ENCODE measurements at regions not wholly inside any gene's neighbourhood (a gene's known extent, or its start where the extent isn't known, plus 50 kb on each side); places are given as distances from the start of the nearest gene placed in this dataset.

DNA sequence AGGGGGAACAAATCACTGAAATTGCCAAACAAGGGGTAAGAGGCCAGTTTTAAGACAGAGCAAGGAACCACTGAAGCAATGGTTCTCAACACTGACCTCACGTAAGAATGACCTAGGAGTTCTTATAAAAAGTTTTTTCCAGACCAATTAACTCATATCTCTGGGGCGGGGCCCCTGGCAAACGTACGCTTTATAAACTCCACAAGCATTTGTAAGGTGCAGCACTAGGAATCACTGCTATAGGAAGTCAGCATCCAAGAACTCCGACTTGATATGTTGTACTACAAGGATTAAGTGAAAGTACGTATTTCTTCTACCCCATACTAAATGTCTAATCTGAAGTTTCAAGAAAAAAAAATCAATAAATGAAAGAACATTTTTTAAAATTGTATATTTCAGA lies 269.9 kb downstream of the RCHY1 start:
- H3K4me2 ChIP-seq (ENCODE audit: low read depth, low read length, poor library complexity, severe bottlenecking) = no peak overlapping the region
- no peaks in the 10 kb centered on the region for H3K79me2 ChIP-seq (ENCODE audit: low read length)
- H2AFZ ChIP-seq (ENCODE audit: low read length) = no peak overlapping the region
- no peaks in the 10 kb centered on the region for H3K4me1 ChIP-seq (ENCODE audit: low read length)
- no peak for DNase-seq
- no peaks in the 10 kb centered on the region for H3K36me3 ChIP-seq (ENCODE audit: insufficient read depth, low read length)
- no peaks in the 10 kb centered on the region for H3K9me3 ChIP-seq (ENCODE audit: low read length)
- H3K9me2 ChIP-seq (replicated peaks; ENCODE audit: insufficient read depth, low read length) = no peaks in the 10 kb centered on the region
- H4K20me1 ChIP-seq (ENCODE audit: insufficient read depth, low read depth, low read length) = no peaks in the 10 kb centered on the region
- H3K9ac ChIP-seq (ENCODE audit: low read length) = no peak overlapping the region
- H3K4me3 ChIP-seq (ENCODE audit: low read length) = no peak overlapping the region
- no peaks in the 10 kb centered on the region for H3K27me3 ChIP-seq (ENCODE audit: low read length)
- H3K27ac ChIP-seq (ENCODE audit: low read length) = no peak overlapping the region

DNA sequence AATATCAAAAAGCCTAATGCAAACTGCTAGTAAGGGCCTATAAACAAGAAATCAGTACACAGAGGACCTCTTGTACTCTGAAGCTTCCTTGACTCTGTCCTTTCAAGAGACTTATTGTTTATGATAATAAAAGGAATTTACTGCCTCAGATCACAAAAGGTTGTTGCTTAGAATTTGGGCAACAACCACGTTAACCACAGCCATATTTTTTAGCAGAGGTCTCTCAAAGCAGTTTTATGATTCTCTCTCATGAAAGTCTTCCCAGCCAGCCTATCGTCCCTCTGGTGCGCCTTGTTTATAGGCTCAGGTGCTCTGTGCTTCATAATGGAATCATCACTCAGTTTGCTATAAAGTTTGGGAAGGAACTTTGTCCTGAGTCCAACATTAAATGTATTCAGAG lies 270.6 kb downstream of the RCHY1 start:
- H3K4me1 ChIP-seq (ENCODE audit: low read length) = no peaks in the 10 kb centered on the region
- H2AFZ ChIP-seq (ENCODE audit: low read length) = no peak overlapping the region
- H3K9me3 ChIP-seq (ENCODE audit: low read length) = no peaks in the 10 kb centered on the region
- H3K36me3 ChIP-seq (ENCODE audit: insufficient read depth, low read length) = no peaks in the 10 kb centered on the region
- no peaks in the 10 kb centered on the region for H3K27me3 ChIP-seq (ENCODE audit: low read length)
- H3K27ac ChIP-seq (ENCODE audit: low read length) = no peak overlapping the region
- H3K4me3 ChIP-seq (ENCODE audit: low read length) = no peak overlapping the region
- H4K20me1 ChIP-seq (ENCODE audit: insufficient read depth, low read depth, low read length) = no peaks in the 10 kb centered on the region
- H3K4me2 ChIP-seq (ENCODE audit: low read depth, low read length, poor library complexity, severe bottlenecking) = no peak overlapping the region
- no peaks in the 10 kb centered on the region for H3K79me2 ChIP-seq (ENCODE audit: low read length)
- no peak for DNase-seq
- no peaks in the 10 kb centered on the region for H3K9me2 ChIP-seq (replicated peaks; ENCODE audit: insufficient read depth, low read length)
- H3K9ac ChIP-seq (ENCODE audit: low read length) = no peak overlapping the region

DNA sequence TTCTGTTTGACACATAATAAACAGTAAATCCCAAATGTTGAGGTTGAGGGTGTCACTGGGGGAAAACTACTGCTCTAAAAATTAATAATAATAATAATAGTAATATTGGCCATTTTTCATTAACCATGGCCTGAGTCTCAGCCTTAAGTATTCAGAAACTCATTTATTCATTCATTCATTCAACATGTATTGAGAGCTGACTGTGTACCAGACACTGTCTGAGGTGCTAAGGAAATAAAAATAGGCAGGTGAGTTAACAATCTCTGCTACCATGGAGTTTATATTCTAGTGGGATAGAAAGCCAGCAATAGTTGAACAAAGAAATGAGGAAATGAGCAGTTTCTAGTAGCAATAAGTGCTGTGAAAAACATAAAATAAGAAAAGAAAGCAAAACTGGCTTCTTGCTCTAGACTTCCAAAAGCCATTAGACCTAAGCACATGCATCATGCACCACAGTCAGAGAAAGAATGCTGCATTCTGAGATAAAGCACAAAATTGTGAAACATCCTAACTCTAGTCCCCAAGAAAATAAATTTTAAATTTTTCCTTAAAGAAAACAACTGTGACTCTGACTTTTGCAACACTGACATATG lies 278.7 kb downstream of the RCHY1 start:
- Histone ChIP-seq H3K9ac (ENCODE audit: low read length) (no peak overlapping the region), H3K27ac (ENCODE audit: low read length) (no peak overlapping the region), H3K4me2 (ENCODE audit: low read depth, low read length, poor library complexity, severe bottlenecking) (no peak overlapping the region), H3K4me1 (ENCODE audit: low read length) (no peaks in the 10 kb centered on the region), H4K20me1 (ENCODE audit: insufficient read depth, low read depth, low read length) (no peaks in the 10 kb centered on the region), H3K27me3 (ENCODE audit: low read length) (no peaks in the 10 kb centered on the region), H3K36me3 (ENCODE audit: insufficient read depth, low read length) (no peaks in the 10 kb centered on the region), H2AFZ (ENCODE audit: low read length) (no peak overlapping the region), H3K9me3 (ENCODE audit: low read length) (no peaks in the 10 kb centered on the region), H3K9me2 (replicated peaks; ENCODE audit: insufficient read depth, low read length) (no peaks in the 10 kb centered on the region), H3K4me3 (ENCODE audit: low read length) (no peak overlapping the region), H3K79me2 (ENCODE audit: low read length) (no peaks in the 10 kb centered on the region)
- DNase-seq = no peak

DNA sequence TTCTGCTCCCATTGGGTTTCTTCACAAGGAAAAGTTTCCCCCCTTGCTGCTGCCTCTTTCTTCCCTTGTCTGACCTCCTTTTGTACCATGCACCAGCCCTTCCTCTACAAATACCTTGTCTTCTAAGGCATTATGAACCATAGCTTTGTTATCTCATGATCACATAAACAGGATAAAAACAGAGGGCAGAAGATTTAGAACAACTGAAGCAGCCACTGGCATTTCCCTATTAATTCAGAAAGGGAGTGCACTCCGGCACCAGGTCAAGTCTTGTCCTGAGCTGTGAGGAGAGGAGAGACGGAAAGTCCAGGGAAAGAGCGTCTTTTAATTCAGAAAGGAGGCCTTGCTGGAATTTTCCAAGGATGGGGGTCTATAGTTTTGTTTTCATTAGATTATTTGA lies 281.7 kb downstream of the RCHY1 start:
- no peak overlapping the region for H3K27ac ChIP-seq (ENCODE audit: low read length)
- DNase-seq = no peak
- no peaks in the 10 kb centered on the region for H3K36me3 ChIP-seq (ENCODE audit: insufficient read depth, low read length)
- H3K27me3 ChIP-seq (ENCODE audit: low read length) = no peaks in the 10 kb centered on the region
- no peaks in the 10 kb centered on the region for H3K79me2 ChIP-seq (ENCODE audit: low read length)
- no peak overlapping the region for H3K4me3 ChIP-seq (ENCODE audit: low read length)
- no peaks in the 10 kb centered on the region for H3K9me2 ChIP-seq (replicated peaks; ENCODE audit: insufficient read depth, low read length)
- no peaks in the 10 kb centered on the region for H4K20me1 ChIP-seq (ENCODE audit: insufficient read depth, low read depth, low read length)
- no peak overlapping the region for H3K9ac ChIP-seq (ENCODE audit: low read length)
- H3K4me2 ChIP-seq (ENCODE audit: low read depth, low read length, poor library complexity, severe bottlenecking) = no peak overlapping the region
- H3K4me1 ChIP-seq (ENCODE audit: low read length) = no peaks in the 10 kb centered on the region
- H3K9me3 ChIP-seq (ENCODE audit: low read length) = no peaks in the 10 kb centered on the region
- H2AFZ ChIP-seq (ENCODE audit: low read length) = no peak overlapping the region

DNA sequence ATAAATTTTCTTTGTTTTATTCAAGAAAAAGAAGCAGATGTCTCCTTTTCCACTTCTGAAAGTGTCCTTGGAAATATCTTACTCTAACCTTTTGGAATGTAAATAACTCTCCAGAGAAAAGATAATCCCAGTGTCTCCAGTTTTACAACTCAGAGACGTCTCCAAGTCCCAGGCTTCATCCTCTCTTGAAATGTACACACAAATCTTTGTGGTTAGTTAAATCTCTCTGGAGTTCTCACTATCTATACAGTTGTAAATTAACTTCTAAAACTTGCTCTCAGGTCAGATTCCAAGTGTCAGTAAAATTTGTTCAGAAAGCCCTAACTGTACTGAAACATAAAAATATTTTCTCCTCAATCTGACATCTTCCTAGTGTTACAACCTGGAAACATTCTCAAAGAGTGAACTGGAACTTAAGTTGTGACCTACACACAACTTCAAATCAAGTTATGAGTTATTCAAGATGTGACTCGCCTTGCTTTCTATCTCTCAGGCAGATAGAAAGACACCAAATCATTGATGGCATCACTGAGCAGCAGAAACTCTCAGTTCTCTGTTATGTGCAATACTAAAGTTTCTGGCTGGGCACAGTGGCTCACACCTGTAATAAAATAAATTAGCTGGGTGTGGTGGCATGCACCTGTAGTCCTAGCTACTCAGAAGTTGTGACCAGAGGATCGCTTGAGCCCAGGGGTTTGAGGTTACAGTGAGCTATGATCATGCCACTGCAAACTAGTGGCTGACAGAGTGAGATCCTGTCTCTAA lies 284.2 kb downstream of the RCHY1 start:
- no peaks in the 10 kb centered on the region for H3K36me3 ChIP-seq (ENCODE audit: insufficient read depth, low read length)
- no peak for DNase-seq
- no peaks in the 10 kb centered on the region for H3K4me1 ChIP-seq (ENCODE audit: low read length)
- H3K4me2 ChIP-seq (ENCODE audit: low read depth, low read length, poor library complexity, severe bottlenecking) = no peak overlapping the region
- H3K27ac ChIP-seq (ENCODE audit: low read length) = no peak overlapping the region
- no peak overlapping the region for H3K9ac ChIP-seq (ENCODE audit: low read length)
- no peak overlapping the region for H3K4me3 ChIP-seq (ENCODE audit: low read length)
- H3K9me2 ChIP-seq (replicated peaks; ENCODE audit: insufficient read depth, low read length) = no peaks in the 10 kb centered on the region
- no peaks in the 10 kb centered on the region for H3K27me3 ChIP-seq (ENCODE audit: low read length)
- H4K20me1 ChIP-seq (ENCODE audit: insufficient read depth, low read depth, low read length) = no peaks in the 10 kb centered on the region
- no peaks in the 10 kb centered on the region for H3K79me2 ChIP-seq (ENCODE audit: low read length)
- H3K9me3 ChIP-seq (ENCODE audit: low read length) = no peaks in the 10 kb centered on the region
- H2AFZ ChIP-seq (ENCODE audit: low read length) = no peak overlapping the region

DNA sequence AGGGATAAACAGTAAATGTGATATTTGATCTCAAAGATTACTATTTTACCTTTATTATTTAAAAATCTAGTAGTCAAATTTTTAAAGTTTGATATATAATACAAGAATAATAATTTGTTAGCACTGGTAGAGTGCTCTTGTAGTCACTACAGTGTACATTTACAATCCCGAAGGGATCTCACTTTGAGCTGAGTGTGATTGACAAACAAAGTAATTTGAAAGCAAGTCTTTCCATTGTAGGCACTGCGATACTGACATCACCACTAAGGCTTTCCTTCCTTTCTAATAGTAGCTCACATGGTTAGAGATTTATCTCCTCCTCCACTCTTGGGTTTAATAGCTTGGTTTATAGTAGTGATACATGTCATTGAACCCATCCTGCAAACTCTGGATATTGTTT lies 280.6 kb downstream of the PARM1 start:
- DNase-seq = no peak
- no peaks in the 10 kb centered on the region for H3K36me3 ChIP-seq (ENCODE audit: insufficient read depth, low read length)
- H3K27ac ChIP-seq (ENCODE audit: low read length) = no peak overlapping the region
- no peaks in the 10 kb centered on the region for H3K79me2 ChIP-seq (ENCODE audit: low read length)
- H4K20me1 ChIP-seq (ENCODE audit: insufficient read depth, low read depth, low read length) = no peaks in the 10 kb centered on the region
- H3K27me3 ChIP-seq (ENCODE audit: low read length) = no peaks in the 10 kb centered on the region
- H3K4me2 ChIP-seq (ENCODE audit: low read depth, low read length, poor library complexity, severe bottlenecking) = no peak overlapping the region
- H3K4me1 ChIP-seq (ENCODE audit: low read length) = no peaks in the 10 kb centered on the region
- no peak overlapping the region for H3K4me3 ChIP-seq (ENCODE audit: low read length)
- no peak overlapping the region for H3K9ac ChIP-seq (ENCODE audit: low read length)
- no peaks in the 10 kb centered on the region for H3K9me3 ChIP-seq (ENCODE audit: low read length)
- no peaks in the 10 kb centered on the region for H3K9me2 ChIP-seq (replicated peaks; ENCODE audit: insufficient read depth, low read length)
- H2AFZ ChIP-seq (ENCODE audit: low read length) = no peak overlapping the region

DNA sequence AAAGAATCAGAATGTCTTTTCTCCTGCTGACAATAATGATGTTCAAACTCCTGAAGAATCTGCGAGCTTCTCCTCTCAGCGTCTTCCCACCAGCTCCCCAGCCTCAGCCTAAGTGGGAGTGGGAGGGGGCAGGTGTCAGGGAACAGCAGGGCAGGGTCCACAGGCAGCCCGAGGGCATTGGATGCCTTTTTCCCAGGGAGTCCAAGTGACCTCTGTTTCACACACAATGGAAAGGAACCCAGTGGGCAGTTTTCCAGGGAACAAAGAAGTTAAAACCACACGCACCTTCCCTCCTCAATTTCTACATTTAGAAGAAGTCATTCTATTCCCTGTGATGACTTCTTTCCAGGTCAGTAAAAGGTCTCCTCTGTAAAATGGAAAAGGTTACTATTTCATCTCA lies 278.5 kb downstream of the PARM1 start:
- Histone ChIP-seq H3K9me2 (replicated peaks; ENCODE audit: insufficient read depth, low read length) (no peaks in the 10 kb centered on the region), H3K4me2 (ENCODE audit: low read depth, low read length, poor library complexity, severe bottlenecking) (no peak overlapping the region), H3K4me3 (ENCODE audit: low read length) (no peak overlapping the region), H3K27me3 (ENCODE audit: low read length) (no peaks in the 10 kb centered on the region), H3K9me3 (ENCODE audit: low read length) (no peaks in the 10 kb centered on the region), H3K79me2 (ENCODE audit: low read length) (no peaks in the 10 kb centered on the region), H3K4me1 (ENCODE audit: low read length) (no peaks in the 10 kb centered on the region), H3K36me3 (ENCODE audit: insufficient read depth, low read length) (no peaks in the 10 kb centered on the region), H4K20me1 (ENCODE audit: insufficient read depth, low read depth, low read length) (no peaks in the 10 kb centered on the region), H3K9ac (ENCODE audit: low read length) (no peak overlapping the region), H3K27ac (ENCODE audit: low read length) (no peak overlapping the region), H2AFZ (ENCODE audit: low read length) (no peak overlapping the region)
- no peak for DNase-seq

DNA sequence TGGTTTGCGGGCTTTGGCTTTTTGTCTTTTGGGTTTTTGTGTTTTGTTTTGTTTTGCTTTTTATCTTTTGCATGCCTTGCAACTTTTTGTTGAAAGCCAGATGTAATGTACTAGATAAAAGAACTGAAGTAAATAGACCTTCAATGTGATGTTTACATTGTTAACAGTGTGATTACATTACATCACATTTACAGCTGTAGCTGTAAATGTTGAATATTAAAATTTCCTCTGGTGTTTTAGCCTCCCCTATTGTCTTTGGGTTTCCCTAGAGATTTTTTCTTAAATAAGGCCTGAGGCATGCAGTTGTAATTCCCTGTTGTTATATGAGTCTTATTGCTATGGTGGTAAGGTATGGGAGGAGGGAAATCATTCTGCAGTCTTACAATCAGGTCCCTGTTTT lies 275.0 kb downstream of the PARM1 start:
- Histone ChIP-seq H3K9ac (ENCODE audit: low read length) (no peak overlapping the region), H3K79me2 (ENCODE audit: low read length) (no peaks in the 10 kb centered on the region), H3K9me3 (ENCODE audit: low read length) (no peaks in the 10 kb centered on the region), H3K4me2 (ENCODE audit: low read depth, low read length, poor library complexity, severe bottlenecking) (no peak overlapping the region), H3K27ac (ENCODE audit: low read length) (no peak overlapping the region), H3K36me3 (ENCODE audit: insufficient read depth, low read length) (no peaks in the 10 kb centered on the region), H2AFZ (ENCODE audit: low read length) (no peak overlapping the region), H3K4me1 (ENCODE audit: low read length) (no peaks in the 10 kb centered on the region), H3K27me3 (ENCODE audit: low read length) (no peaks in the 10 kb centered on the region), H3K4me3 (ENCODE audit: low read length) (no peak overlapping the region), H4K20me1 (ENCODE audit: insufficient read depth, low read depth, low read length) (no peaks in the 10 kb centered on the region), H3K9me2 (replicated peaks; ENCODE audit: insufficient read depth, low read length) (no peaks in the 10 kb centered on the region)
- no peak for DNase-seq
